Glutamatergic neuron (in vitro differentiated cells): ENCODE measurements at regions not wholly inside any gene's neighbourhood (a gene's known extent, or its start where the extent isn't known, plus 50 kb on each side); places are given as distances from the start of the nearest gene placed in this dataset.

Experiments
- DNase-seq: peaks from one replicate; pipeline ENCODE4 v3.0.0; 2022
- H3K27ac Mint-ChIP-seq: one replicate; pipeline ENCODE4 v1.8.0; 2020; ENCODE audit warnings: mild to moderate bottlenecking, mixed read lengths, inconsistent platforms; ENCODE audit not compliant: unreplicated experiment
- H3K27me3 Mint-ChIP-seq: one replicate; pipeline ENCODE4 v1.8.0; 2020; ENCODE audit warnings: mild to moderate bottlenecking, moderate library complexity, mixed read lengths, inconsistent platforms; ENCODE audit not compliant: unreplicated experiment
- H3K36me3 Mint-ChIP-seq: one replicate; pipeline ENCODE4 v1.8.0; 2020; ENCODE audit warnings: mild to moderate bottlenecking, mixed read lengths, inconsistent platforms; ENCODE audit not compliant: unreplicated experiment
- H3K4me1 Mint-ChIP-seq: one replicate; pipeline ENCODE4 v1.8.0; 2020; ENCODE audit warnings: mild to moderate bottlenecking, low read depth, mixed read lengths, inconsistent platforms; ENCODE audit not compliant: unreplicated experiment
- H3K4me3 Mint-ChIP-seq: one replicate; pipeline ENCODE4 v1.8.0; 2020; ENCODE audit warnings: mild to moderate bottlenecking, mixed read lengths, inconsistent platforms; ENCODE audit not compliant: unreplicated experiment
- H3K9me3 Mint-ChIP-seq: one replicate; pipeline ENCODE4 v1.8.0; 2020; ENCODE audit warnings: mild to moderate bottlenecking, moderate library complexity, mixed read lengths, inconsistent platforms; ENCODE audit not compliant: unreplicated experiment
- CTCF ChIP-seq: fragments of 200-600 bp; sonication (generic); IDR thresholded peaks from one replicate; pipeline ENCODE4 v1.5.0; 2021; ENCODE audit not compliant: partially characterized antibody, unreplicated experiment

DNA sequence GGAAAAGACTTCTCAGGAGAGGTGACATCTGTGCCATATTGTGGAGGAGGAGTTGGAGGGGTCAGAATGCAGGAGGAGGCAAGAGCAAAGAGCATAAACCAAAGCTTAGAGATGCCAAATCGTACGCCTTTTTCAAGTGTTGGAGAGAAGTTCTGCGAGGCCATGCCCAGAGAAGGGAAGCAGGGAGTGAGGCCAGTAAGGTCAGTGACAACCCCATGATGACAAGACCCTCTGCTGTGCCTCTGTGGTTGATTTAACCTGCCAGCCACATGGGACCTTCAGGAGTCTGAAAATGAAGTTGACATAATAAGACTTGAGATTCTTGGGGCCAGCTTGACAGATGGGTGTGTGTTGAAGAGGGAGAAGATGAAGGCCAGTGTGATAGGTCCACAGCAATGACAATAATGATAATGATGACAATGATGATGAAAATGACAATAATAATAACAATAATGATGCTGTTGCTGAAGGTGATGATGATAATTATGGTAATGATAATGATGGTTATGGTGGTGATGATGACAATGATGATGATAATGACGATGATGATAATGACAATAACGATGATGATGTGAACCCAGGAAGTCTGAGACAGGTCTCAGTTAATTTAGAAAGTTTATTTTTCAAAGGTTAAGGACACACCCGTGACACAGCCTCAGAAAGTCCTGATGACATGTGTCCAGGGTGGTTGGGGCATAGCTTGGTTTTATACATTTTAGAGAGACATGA, 152.6 kb upstream of the B3GAT1 start:
- H3K27me3 Mint-ChIP-seq: peaks cover 4% of the 10 kb centered on the region
- H3K4me3 Mint-ChIP-seq: no peak overlapping the region
- H3K36me3 Mint-ChIP-seq: no peaks in the 10 kb centered on the region
- H3K9me3 Mint-ChIP-seq: no peaks in the 10 kb centered on the region
- TF ChIP-seq CTCF: no peak
- H3K4me1 Mint-ChIP-seq: peaks cover 20% of the 10 kb centered on the region
- DNase-seq: no peak
- H3K27ac Mint-ChIP-seq: no peak overlapping the region

- no peak overlapping the region for H3K4me3 Mint-ChIP-seq
- peaks cover 4% of the 10 kb centered on the region for H3K27me3 Mint-ChIP-seq
- no peaks in the 10 kb centered on the region for H3K9me3 Mint-ChIP-seq
- peak; percentile 11 for DNase-seq
- TF ChIP-seq CTCF: no peak
- H3K36me3 Mint-ChIP-seq: no peaks in the 10 kb centered on the region
- H3K27ac Mint-ChIP-seq: no peak overlapping the region
- peaks cover 17% of the 10 kb centered on the region for H3K4me1 Mint-ChIP-seq
Observed at GRCh38 chr11:134562941-134563471, 151.0 kb upstream of the B3GAT1 start.

DNA sequence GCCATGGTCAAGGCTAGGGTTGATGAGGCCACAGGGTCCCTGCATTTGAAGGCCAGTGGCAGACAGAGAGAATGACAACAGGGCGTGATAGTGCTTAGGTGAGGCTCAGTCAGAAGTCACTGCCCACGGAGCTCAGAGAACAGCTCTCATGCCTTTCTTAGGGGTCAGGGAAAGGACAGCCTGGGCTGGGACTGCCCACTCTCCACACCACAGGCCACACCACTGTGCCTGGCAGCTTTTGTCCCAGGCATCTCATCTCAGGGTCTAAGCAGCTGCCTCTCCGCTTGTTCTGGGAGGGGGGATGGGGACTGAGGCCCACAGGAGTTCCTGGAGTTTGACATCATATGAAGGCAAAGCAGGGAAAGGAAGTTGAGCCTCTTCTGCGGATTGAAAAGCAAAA, 150.2 kb upstream of the B3GAT1 start:
- peaks cover 4% of the 10 kb centered on the region for H3K27me3 Mint-ChIP-seq
- peak; percentile 11 for DNase-seq
- peaks cover 17% of the 10 kb centered on the region for H3K4me1 Mint-ChIP-seq

GRCh38 chr11:134561331-134561720, 149.3 kb upstream of the B3GAT1 start:
- no peak for TF ChIP-seq CTCF
- Mint-ChIP-seq H3K9me3 (no peaks in the 10 kb centered on the region), H3K4me3 (no peak overlapping the region), H3K4me1 (peaks cover 17% of the 10 kb centered on the region), H3K27me3 (peaks cover 4% of the 10 kb centered on the region), H3K27ac (no peak overlapping the region), H3K36me3 (no peaks in the 10 kb centered on the region)
- peak; percentile 22 for DNase-seq

More for the DNA sequence above, 150.2 kb upstream of the B3GAT1 start:
- no peaks in the 10 kb centered on the region for H3K9me3 Mint-ChIP-seq
- H3K4me3 Mint-ChIP-seq: no peak overlapping the region
- no peak overlapping the region for H3K27ac Mint-ChIP-seq
- no peak for TF ChIP-seq CTCF
- no peaks in the 10 kb centered on the region for H3K36me3 Mint-ChIP-seq

DNA sequence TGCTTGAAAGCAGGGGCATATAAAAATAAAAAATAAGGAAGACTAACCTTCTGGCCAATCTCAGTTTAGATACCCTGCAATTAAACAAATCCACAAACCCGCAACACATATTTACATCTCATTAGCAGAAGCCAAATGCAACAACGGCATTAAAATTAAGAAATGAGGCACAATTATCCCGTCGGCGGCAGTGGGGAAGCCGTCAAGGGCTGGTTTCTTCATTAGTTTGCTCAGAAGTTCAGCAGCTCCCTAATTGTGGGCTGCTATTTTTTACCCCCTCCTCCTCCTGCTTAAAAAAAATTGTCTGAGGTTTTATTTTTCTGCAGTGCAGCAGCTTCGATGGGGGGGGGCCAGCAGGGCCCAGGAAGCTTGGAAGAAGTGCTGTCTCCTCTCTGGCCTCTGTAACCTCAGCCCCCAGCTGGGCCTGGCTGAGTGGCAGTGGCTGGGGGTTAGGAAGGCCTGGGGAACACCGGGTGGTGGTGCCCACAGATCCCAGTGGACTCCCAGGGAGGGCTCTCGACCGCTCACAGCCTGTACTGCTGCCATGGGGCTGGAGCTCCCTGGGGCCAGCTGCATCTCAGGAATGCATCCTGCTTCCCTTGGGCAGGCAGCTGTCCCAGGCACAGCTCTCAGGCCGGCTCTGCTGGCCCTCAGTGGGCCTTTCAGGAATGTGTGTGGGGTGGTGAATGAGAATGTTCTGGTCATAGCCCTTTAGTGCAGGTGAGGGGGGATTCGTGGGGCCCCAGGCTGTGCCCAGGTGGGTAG, 148.7 kb upstream of the B3GAT1 start:
- Mint-ChIP-seq H3K27ac (no peak overlapping the region), H3K36me3 (no peaks in the 10 kb centered on the region), H3K4me3 (no peak overlapping the region), H3K9me3 (peaks cover under 1% of the 10 kb centered on the region), H3K4me1 (peaks cover 17% of the 10 kb centered on the region), H3K27me3 (peaks cover 4% of the 10 kb centered on the region)
- no peak for TF ChIP-seq CTCF
- DNase-seq: peak; percentile 27
